D721Med (cell line): ENCODE measurements at regions not wholly inside any gene's neighbourhood (a gene's known extent, or its start where the extent isn't known, plus 50 kb on each side); places are given as distances from the start of the nearest gene placed in this dataset.

ENCODE experiments used
- DNase-seq: peaks from one replicate; pipeline ENCODE4 v3.0.0; 2011; ENCODE audit warnings: low spot score; ENCODE audit not compliant: insufficient read length
- FAIRE-seq: peaks from 2 replicates; lab custom pipeline; 2011; peaks lifted over from hg19 to GRCh38; lab: Jason Lieb, UNC
- CTCF ChIP-seq: IDR thresholded peaks from 2 replicates; pipeline ENCODE4 v1.5.1; 2012; ENCODE audit warnings: mild to moderate bottlenecking, control low read depth; ENCODE audit not compliant: insufficient read depth; ENCODE audit errors: missing control alignments

- TF ChIP-seq CTCF: no peak
Measured at GRCh38 chr4:66300336-66300934, 630.1 kb upstream of the EPHA5 start.

GRCh38 chr4:66298569-66298968 is 628.3 kb upstream of the EPHA5 start:
- no peak for TF ChIP-seq CTCF
- DNase-seq: no peak
- FAIRE-seq: no peak

More at GRCh38 chr4:66300336-66300934, 630.1 kb upstream of the EPHA5 start:
- FAIRE-seq (no peak), DNase-seq (no peak)

- no peak for DNase-seq
- no peak for TF ChIP-seq CTCF
- no peak for FAIRE-seq
Measured at GRCh38 chr4:66297703-66298102, 627.4 kb upstream of the EPHA5 start.

- no peak for DNase-seq
- no peak for FAIRE-seq
- no peak for TF ChIP-seq CTCF
Measured at GRCh38 chr4:66294638-66295037, 624.3 kb upstream of the EPHA5 start.

- no peak for TF ChIP-seq CTCF
- no peak for FAIRE-seq
- DNase-seq: no peak
Measured at GRCh38 chr4:66284991-66285451, 614.7 kb upstream of the EPHA5 start.

GRCh38 chr4:66279084-66279483 is 608.8 kb upstream of the EPHA5 start:
- no peak for TF ChIP-seq CTCF

GRCh38 chr4:66275411-66276038 is 605.2 kb upstream of the EPHA5 start:
- FAIRE-seq (no peak), DNase-seq (no peak)
- no peak for TF ChIP-seq CTCF

More at GRCh38 chr4:66279084-66279483, 608.8 kb upstream of the EPHA5 start:
- FAIRE-seq: no peak
- DNase-seq: no peak
